GM18867 (cell line): ENCODE measurements at regions not wholly inside any gene's neighbourhood (a gene's known extent, or its start where the extent isn't known, plus 50 kb on each side); places are given as distances from the start of the nearest gene placed in this dataset.
"Not testable (repeated sequence)": the region's sequence is repeated elsewhere in the genome, so short reads cannot be mapped to it uniquely, and the experiment has no call there.

Experiments used
- ATAC-seq: cut with Tn5 transposase; IDR thresholded peaks from one replicate; pipeline ENCODE4 v1.9.1; 2021; ENCODE audit warnings: mild to moderate bottlenecking, moderate library complexity; ENCODE audit not compliant: unreplicated experiment

DNA sequence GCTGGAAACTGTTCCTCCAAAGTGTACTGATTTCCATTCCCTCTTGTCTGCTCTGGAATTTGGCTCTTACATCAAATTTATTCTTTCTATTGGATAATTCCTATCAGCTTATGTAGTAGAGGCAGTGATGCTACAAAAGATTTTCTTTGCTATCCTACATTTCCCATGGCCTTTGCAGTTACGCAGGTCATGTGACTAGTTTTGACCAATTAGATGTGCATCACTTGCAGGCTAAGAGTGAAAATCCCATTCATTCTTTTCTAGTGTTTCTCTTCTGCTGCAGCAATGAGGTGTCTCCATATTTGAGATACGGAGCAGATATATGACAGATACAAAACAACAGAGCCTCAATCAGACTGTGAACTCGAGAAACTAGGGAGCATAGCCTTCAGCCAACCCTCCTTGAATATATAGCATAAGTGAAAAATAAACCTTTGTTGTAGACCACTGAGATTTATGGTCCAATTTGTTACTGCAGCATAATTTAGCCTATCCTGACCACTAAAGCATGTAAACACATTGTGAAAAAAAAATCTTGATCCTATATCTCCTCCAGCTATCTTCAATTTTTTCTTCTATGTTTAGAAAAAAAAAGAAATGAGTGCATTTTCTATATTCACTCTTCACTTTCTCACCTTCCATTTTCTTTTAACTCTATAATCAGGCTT is 102.0 kb downstream of the HNMT start:
- no peak for ATAC-seq

DNA sequence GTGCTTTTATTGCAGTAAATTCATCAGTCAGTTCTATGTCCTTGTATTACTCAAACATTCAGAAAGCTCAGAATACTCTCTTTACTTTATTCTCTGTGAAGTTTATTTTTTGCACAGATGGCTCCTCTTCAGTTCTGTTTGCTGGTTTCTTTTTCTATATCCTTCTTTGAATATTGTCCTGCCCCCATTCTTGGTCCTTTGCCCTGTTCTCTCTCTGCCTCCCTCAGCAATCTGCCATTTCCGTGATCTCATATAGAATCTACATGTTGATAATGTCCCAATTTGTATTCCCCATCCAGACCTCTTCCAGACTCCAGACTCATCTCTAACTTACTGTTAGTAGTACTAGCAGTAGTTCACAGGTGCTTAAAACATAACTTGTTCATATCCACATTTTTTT is 102.6 kb downstream of the HNMT start:
- ATAC-seq = no peak

DNA sequence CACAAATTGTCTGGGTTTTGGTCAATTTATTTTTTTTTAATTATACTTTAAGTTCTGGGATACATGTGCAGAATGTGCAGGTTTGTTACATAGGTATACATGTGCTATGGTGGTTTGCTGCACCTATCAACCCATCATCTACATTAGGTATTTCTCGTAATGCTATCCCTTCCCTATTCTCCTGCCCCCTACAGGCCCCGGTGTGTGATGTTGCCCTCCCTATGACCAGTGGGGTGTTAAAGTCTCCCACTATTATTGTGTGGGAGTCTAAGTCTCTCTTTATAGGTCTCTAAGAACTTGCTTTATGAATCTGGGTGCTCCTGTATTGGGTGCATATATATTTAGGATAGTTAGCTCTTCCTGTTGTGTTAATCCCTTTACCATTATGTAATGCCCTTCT is 104.4 kb downstream of the HNMT start:
- ATAC-seq = not testable (repeated sequence)

DNA sequence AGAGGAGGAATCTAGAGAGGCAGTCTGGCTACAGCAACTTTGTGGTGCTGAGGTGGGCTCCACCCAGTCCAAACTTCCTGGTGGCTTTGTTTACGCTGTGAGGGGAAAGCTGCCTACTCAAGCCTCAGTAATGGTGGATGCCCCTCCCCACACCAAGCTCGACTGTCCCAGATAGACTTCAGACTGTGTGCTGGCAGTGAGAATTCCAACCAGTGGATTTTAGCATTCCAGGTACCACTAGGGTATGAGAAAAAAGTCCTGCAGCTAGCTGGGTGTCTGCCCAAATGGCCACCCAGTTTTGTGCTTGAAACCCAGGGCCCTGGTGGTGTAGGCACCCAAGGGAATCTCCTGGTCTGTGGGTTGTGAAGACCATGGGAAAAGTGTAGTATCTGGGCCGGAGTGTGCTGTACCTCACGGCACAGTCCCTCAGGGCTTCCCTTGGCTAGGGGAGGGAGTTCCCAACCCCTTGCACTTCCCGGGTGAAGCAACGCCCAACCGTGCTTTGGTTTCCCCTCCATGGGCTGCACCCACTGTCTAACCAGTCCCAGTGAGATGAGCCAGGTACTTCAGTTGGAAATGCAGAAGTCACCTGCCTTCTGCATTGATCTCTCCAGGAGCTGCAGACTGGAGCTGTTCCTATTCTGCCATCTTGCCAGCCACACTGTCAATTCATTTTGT is 106.9 kb downstream of the HNMT start:
- not testable (repeated sequence) for ATAC-seq

DNA sequence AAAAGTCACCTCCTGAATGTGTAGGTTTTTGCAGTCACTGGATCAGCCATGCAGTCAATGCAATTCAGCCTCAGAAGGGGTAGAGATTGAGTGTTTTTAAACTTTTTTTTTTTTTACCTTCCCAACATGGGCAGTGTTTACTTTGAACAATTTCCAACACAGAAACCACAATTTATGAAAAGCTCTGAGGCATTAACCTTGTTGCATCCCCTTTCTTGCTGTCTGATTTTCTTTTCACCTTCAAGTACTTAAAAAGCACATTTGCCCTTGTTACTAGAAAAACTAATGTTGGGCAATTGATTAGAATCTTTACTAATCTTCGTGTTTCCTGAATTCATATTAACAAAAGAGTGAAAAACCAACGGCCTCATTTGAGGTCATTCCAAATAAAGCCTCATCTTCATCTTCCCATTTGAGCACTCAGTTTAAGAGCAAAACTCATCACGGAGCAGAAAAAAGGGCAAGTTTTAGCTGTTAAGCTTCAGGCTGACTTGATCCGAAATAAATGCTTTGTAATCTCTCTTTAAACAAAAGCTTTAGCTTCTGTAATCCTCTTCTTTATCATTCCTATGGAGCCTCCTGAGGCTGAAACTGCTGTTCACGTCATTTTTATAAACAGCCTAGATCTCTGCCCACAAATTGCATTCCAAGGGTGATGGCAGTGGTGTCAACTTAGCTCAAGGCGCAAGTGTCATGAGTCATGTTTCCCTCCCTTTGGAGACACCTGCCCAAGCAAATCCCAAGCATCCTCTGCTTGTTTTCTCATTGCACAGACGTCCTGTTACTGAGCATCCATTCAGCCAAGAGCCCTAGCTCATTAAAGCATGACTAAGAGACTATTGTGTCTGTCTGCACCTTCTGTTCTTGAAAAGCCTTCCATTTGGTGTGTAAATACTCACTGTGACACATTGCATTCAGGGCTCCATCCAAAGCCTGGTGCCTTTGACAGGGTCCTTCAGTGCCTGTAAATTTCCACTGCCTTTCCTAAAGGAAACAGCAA is 107.7 kb downstream of the HNMT start:
- ATAC-seq = no peak

DNA sequence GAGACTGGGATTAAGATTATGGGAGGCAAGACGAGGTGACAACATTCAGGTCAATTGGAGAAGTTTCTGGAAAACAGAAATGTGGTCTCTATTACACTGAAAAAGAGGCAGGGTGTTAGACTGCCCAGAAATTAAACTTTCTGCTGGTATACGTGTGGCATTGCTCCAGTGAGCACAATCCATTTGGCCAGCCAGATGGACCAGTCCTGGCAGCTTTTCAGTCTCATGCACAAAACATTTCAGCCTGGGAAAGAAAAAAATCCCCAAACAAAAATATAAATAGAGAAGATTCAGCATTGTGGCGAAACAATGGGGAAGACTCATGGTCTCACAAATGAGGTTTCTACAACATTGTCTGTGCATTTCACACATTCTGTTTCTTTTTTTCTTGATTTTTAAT is 113.9 kb downstream of the HNMT start:
- ATAC-seq = no peak

DNA sequence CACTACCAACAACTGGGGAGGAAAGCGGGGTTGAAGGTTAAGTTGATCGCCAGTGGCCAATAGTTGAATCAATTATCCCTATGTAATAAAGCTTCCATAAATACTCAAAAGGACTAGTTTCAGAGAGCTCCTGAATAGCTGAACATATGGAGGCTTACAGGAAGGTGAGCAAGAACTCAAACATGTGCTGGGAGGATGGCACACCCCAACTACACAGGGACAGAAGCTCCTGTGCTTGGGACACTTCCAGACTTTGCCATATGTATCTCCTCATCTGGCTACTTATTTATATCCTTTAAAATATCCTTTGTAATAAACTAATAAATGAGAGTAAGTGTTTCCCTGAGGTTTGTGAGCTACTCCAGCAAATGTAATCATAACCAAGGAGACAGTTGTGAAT is 115.7 kb downstream of the HNMT start:
- ATAC-seq = no peak

DNA sequence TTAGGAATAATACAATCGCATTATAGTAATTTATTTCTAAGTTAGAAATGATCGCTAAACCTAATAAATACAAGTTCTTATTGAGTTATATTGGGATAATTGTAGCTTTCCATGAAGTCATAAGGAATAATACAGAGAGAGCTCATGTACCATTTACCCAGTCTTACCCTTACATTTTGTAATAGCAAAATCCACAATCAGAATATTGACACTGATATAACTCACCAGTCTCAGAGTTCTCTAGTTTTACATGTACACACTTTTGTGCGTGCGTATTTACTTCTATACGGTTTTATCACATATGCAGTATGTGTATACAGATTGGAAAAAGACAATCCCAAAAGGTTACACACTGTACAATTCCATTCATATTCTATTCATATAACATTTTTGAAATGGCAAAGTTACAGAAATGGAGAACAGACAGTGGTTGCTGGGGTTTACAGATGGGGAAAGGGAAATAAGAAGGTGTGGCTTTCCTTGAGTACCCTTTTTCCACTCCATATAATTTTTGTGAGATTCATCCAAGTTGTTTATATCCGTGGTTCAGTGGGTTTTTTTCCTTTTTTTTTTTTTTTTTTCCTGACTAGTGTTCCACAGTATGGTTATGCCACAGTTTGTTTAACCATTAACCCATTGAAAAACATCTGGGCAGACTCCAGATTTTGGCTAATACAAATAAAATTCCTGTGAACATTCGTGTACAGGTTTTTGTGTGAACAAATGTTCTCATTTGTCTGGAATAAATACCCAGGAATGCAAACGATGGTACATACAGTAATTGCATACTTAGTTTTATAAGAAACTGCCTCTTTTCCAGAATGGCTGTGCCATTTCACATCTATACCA is 117.2 kb downstream of the HNMT start:
- no peak for ATAC-seq

DNA sequence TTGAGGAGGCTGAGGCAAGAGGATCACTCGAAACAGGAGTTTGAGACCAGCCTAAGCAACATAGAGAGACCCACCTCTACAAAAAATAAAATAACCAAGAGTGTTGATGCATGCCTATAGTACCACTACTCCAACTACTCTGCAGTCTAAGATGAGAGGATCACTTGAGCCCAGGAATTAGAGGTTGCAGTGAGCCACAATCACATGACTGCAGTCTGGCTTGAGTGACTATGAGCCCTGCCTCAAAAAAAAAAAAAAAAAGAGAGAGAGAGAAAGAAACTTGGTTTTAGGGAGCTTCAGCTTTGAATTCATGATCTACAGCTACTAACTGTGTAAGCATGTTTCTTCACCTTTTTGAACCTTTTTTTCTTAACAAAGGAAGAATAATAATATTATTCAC is 119.9 kb downstream of the HNMT start:
- no peak for ATAC-seq

DNA sequence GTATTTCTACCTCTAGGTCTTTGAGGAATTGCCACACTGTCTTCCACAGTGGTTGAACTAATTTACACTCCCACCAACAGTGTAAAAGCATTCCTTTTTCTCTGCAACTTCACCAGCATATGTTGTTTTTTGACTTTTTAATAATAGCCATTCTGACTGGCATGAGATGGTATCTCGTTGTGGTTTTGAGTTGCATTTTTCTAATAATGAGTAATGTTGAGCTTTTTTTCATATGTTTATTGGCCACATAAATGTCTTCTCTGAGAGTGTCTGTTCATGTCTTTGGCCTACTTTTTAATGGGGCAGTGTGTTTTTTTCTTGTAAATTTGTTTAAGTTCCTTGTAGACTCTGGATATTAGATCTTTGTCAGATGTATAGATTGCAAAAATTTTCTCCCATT is 121.2 kb downstream of the HNMT start:
- not testable (repeated sequence) for ATAC-seq

DNA sequence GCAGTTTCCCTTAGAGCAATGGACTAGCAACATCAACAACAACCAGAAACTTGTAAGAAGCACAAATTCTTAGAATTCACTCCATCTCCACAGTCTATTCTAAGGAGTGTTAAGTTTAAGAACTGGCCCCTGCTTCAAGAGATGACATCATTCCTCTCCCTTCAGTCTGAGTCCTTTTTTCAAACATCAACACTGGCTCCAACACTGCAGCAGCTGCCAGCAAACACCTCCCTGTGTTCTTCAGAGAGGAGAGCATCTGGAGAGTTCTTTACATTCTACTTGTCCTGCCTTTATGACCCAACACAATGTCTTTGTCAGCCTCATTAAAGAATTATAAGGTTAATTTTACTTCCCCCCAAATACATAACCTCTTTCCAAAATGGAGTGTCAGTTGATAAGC is 122.3 kb downstream of the HNMT start:
- ATAC-seq = no peak

DNA sequence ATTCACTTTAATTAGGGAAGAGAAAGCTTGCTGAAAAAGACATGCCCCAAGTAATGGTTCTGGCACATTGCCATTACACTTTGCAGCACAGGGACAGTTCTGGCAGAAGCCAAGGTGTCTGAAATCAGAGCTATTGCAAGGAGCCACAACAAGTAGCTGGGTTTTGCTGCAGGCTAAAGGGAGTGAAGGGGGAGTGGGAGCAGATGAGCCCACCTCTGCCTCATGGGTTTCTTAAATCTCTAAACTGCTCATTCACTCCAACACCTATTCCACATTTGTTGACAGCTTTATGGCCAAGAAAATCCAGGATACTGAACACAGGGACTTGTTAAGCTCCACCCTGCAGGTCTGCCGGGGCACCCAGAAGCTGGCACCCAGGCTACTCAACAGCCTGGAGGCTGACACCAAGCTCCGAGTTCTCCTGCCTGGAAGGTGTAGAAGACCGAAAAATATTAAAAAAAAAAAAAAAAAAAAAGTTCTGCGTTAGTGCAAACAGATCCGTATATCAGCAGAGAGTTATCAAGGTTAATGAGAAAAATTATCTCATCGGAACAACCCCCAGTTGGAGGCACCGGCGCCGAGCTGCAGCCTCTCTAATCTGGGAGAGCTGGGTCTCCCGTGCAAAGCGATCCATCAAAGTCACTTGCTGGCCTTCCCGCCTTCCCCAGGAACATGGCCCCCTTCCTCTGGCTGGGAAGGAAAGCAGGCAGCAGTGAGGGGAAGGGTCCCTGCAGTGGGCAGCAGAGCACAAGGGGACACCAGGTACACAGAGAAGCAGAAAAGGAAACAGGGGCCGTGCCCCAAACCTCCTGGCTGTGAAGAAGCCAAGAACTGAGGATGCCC is 123.7 kb downstream of the HNMT start:
- no peak for ATAC-seq

DNA sequence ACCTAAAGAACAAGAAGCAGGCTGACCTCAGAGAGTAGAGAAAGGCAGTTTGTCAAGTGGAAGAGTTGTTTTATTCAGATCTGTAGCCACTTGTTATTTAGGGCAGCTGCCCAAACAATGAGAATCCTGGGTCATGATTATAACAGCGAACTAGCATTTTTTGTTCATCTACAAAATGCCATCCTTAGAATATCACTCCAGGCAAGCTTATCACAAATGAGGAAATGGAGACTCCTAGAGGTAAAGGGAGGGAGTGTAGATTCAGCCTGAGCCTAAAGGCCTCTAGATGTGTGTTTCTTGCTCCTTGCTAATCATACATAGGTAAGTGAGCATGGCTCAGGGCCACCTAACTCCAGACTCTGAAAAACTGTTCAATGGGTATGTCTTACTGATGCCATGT is 126.1 kb downstream of the HNMT start:
- ATAC-seq = peak; percentile 92

DNA sequence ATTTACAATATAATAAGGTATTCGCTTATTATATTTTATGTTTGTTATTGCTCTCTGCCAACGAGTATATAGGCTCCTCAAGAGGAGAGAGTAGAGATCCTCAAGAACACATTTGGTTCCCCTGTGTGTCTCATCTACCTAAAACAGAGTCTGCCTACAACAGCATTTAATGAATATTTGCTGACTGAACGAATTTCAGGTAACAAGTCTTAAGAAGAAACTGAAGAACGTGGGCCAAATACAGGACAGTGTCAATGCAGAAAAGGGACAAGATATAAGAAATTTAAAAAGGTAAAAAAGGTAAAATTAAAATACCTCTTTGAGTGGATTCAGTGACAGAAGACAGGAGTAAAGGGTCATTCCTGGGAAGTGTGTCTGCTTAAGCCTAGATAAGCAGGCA is 129.2 kb downstream of the HNMT start:
- ATAC-seq = no peak

DNA sequence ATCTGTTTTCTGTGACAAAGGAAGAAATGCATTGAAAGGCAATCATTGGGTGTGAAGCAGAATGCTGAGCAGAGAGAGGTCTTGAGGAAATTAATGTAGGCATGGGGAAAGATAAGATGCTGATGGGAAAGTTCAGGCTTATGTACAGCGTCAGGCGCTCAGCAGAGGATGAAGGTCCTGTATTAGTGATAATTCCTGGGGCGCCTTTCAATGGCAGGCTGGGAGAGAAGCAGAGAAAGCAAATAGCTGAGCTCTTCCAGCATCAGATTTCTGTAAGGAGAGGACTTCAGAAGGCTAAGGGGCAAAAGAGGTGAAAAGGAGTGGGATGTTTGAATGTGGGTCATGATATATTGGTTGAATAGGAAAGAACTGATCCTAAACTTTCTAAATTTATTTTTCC is 129.8 kb downstream of the HNMT start:
- no peak for ATAC-seq

DNA sequence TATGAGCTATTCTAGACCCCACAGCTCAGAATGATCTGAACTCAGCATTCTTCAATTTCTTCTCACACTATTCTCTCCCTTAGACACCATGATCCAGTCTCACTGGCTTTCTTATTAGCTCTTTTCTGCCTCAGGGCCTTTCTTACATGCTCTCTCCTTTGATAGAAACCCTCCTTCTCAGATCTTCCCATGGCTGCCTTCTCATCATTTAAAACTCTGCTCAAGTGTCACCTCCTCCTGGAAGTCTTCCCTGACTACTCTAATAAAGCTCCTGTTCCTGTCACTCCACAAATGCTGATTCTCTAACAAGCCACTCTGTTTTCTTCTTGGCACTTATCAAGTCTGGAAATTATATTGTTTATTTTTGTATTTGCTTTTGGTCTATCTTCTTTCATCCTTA is 131.1 kb downstream of the HNMT start:
- no peak for ATAC-seq

DNA sequence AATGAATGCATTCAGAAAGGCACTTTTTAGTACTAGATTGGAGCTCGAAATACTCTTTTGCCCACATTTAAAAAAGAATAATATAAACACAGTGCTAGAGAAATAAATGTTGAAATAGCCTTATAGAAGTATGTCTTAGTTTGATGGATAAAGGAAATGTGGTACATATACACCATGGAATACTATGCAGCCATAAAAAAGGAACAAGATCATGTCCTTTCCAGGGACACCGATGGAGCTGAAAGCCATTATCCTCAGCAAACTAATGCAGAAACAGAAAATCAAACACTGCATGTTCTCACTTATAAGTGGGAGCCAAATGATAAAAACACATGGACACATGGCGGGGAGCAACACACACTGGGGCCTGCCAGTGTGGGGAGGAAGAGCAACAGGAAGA is 135.0 kb downstream of the HNMT start:
- not testable (repeated sequence) for ATAC-seq

DNA sequence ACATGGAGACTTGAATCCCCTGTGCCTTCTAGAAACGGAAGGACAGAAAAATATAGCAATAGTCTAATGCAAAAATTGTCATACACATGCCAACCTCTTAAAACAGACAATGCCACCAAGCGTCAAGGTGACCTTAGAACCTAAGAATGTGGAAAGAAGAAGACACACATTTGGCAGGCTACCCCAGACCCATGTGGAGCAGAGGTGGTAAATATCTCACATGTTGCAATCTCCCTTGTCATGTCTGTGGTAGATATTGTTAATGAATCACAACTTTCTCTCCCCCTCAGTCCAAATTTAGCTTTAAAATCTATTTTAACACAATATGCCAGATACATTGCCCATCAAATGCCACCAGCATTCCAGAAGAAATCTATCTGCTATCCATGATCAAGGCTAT is 137.4 kb downstream of the HNMT start:
- ATAC-seq = no peak

DNA sequence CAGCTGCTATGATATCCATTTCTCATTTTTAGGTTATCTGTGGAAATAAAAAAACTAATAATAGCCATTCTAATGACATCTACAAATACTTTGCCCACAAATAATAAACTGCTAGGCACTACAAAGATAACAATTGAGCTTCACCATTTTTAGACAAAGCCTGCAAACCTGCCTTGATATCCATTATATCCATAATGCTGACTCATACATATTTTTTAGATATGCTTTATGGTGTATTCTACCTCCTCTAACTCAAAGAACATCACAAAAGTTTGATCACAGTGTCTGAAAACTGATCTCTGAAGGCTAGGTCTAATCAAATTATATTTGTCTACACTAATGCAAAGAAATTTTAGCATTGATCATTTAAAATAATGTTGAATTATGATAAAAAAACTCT is 138.4 kb downstream of the HNMT start:
- ATAC-seq = no peak

DNA sequence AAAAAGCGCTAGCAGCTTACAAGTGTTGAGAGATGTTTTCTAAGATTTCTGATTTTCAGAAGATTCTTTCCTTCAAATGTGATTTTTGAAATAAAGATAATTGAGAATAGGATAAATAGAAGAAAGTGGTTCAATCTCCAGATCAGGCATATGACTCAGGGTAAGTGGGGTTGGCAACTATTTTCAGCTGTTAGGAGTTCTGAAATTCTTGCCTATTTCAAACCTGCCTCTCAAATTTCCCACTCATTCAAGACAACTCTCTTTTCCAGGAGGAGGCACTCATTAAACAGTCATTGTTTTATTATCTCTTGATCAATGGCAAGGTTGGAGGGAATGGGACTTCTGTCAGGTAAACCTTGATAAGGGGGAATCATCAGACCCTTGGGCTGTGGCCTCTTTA is 138.9 kb downstream of the HNMT start:
- ATAC-seq = no peak
